SU-DHL-6 (cell line): ENCODE measurements at regions not wholly inside any gene's neighbourhood (a gene's known extent, or its start where the extent isn't known, plus 50 kb on each side); places are given as distances from the start of the nearest gene placed in this dataset.

Experiments
- EZH2phosphoT487 ChIP-seq: fragments of 200-600 bp; sonication (generic), shearing (Covaris generic); conservative IDR thresholded peaks from 2 replicates; pipeline ENCODE4 v1.6.1; 2018; ENCODE audit warnings: mild to moderate bottlenecking, antibody characterized with exemption, low read length, moderate library complexity, mixed read lengths
- TF ChIP-seq, protein P1 (sequence below): fragments of 200-600 bp; sonication (generic); IDR thresholded peaks from one replicate; pipeline ENCODE4 v1.5.1; 2017; ENCODE audit warnings: antibody characterized with exemption, mild to moderate bottlenecking, low read length, moderate library complexity; ENCODE audit not compliant: insufficient read depth, poor library complexity, severe bottlenecking

- TF ChIP-seq, protein P1, sequence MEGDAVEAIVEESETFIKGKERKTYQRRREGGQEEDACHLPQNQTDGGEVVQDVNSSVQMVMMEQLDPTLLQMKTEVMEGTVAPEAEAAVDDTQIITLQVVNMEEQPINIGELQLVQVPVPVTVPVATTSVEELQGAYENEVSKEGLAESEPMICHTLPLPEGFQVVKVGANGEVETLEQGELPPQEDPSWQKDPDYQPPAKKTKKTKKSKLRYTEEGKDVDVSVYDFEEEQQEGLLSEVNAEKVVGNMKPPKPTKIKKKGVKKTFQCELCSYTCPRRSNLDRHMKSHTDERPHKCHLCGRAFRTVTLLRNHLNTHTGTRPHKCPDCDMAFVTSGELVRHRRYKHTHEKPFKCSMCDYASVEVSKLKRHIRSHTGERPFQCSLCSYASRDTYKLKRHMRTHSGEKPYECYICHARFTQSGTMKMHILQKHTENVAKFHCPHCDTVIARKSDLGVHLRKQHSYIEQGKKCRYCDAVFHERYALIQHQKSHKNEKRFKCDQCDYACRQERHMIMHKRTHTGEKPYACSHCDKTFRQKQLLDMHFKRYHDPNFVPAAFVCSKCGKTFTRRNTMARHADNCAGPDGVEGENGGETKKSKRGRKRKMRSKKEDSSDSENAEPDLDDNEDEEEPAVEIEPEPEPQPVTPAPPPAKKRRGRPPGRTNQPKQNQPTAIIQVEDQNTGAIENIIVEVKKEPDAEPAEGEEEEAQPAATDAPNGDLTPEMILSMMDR, result no peak
- TF ChIP-seq EZH2phosphoT487, result no peak
Measured at GRCh38 chr1:70616946-70617345, 205.9 kb downstream of the CTH start.
